GM23338 (cell line): ENCODE measurements at regions not wholly inside any gene's neighbourhood (a gene's known extent, or its start where the extent isn't known, plus 50 kb on each side); places are given as distances from the start of the nearest gene placed in this dataset.

Experiments used
- ATAC-seq: fragments of 200-7000 bp; cut with Tn5 transposase; 3 replicates; pipeline ENCODE4 v1.9.1; 2020
- DNase-seq: peaks from one replicate; pipeline ENCODE4 v3.0.0-alpha.2; 2015; ENCODE audit warnings: low spot score
- H2AFZ ChIP-seq: fragments of 200-600 bp; sonication (generic); 2 replicates; pipeline ENCODE4 v1.8.0; 2016; ENCODE audit warnings: antibody characterized with exemption, mild to moderate bottlenecking, moderate library complexity
- H3F3A ChIP-seq: fragments of 200-600 bp; sonication (generic); replicated peaks from 2 replicates; pipeline ENCODE4 v1.8.0; 2017; ENCODE audit warnings: antibody characterized with exemption, mixed run types, low read depth
- H3K27ac ChIP-seq: fragments of 200-600 bp; sonication (generic); 2 replicates; pipeline ENCODE4 v1.6.1; 2016; ENCODE audit warnings: low read depth
- H3K27me3 ChIP-seq: fragments of 200-600 bp; sonication (generic); 2 replicates; pipeline ENCODE4 v1.8.0; 2016; ENCODE audit warnings: mild to moderate bottlenecking, mixed run types, moderate library complexity; ENCODE audit not compliant: insufficient read depth
- H3K36me3 ChIP-seq: fragments of 200-600 bp; sonication (generic); 2 replicates; pipeline ENCODE4 v1.8.0; 2016; ENCODE audit warnings: mild to moderate bottlenecking; ENCODE audit not compliant: insufficient read depth
- H3K4me1 ChIP-seq: fragments of 200-600 bp; sonication (generic); 2 replicates; pipeline ENCODE4 v1.8.0; 2016; ENCODE audit warnings: mild to moderate bottlenecking, moderate library complexity; ENCODE audit not compliant: insufficient read depth
- H3K4me2 ChIP-seq: fragments of 200-600 bp; sonication (generic); 2 replicates; pipeline ENCODE4 v1.7.1; 2017; ENCODE audit warnings: mixed run types
- H3K4me3 ChIP-seq: fragments of 200-600 bp; sonication (generic); 2 replicates; pipeline ENCODE4 v1.6.1; 2016; ENCODE audit warnings: mixed run types
- H3K79me2 ChIP-seq: fragments of 200-600 bp; sonication (generic); replicated peaks from 2 replicates; pipeline ENCODE4 v1.8.0; 2017; ENCODE audit warnings: mild to moderate bottlenecking; ENCODE audit not compliant: insufficient read depth
- H3K9me2 ChIP-seq: fragments of 200-600 bp; sonication (generic); 2 replicates; pipeline ENCODE4 v1.8.0; 2017; ENCODE audit not compliant: insufficient read depth
- H4K20me1 ChIP-seq: fragments of 200-600 bp; sonication (generic); replicated peaks from 2 replicates; pipeline ENCODE4 v1.8.0; 2017; ENCODE audit warnings: mild to moderate bottlenecking; ENCODE audit not compliant: insufficient read depth
- H3K27ac Mint-ChIP-seq: 2 replicates; pipeline ENCODE4 v1.8.0; 2020; ENCODE audit warnings: inconsistent platforms, mild to moderate bottlenecking, moderate library complexity, mixed read lengths
- H3K27me3 Mint-ChIP-seq: 3 replicates; pipeline ENCODE4 v1.8.0; 2022; ENCODE audit warnings: low read depth, mild to moderate bottlenecking, moderate library complexity, mixed read lengths, inconsistent platforms; ENCODE audit not compliant: insufficient read depth, poor library complexity
- H3K36me3 Mint-ChIP-seq: 3 replicates; pipeline ENCODE4 v1.8.0; 2021; ENCODE audit warnings: low read depth, mild to moderate bottlenecking, inconsistent platforms, moderate library complexity, mixed read lengths
- H3K4me1 Mint-ChIP-seq: 3 replicates; pipeline ENCODE4 v1.8.0; 2020; ENCODE audit warnings: mild to moderate bottlenecking, inconsistent platforms, mixed read lengths
- H3K4me3 Mint-ChIP-seq: 3 replicates; pipeline ENCODE4 v1.8.0; 2021; ENCODE audit warnings: moderate library complexity, mild to moderate bottlenecking, inconsistent platforms, mixed read lengths
- H3K9me3 Mint-ChIP-seq: 3 replicates; pipeline ENCODE4 v1.8.0; 2020; ENCODE audit warnings: moderate library complexity, mild to moderate bottlenecking, inconsistent platforms, mixed read lengths
- CREB1 ChIP-seq: fragments of 250-450 bp; sonication (Bioruptor Pico); IDR thresholded peaks from 2 replicates; pipeline ENCODE4 v1.5.0; 2020; ENCODE audit warnings: low read depth, mild to moderate bottlenecking, moderate library complexity
- CTCF ChIP-seq, 2 experiments: fragments of 200-600 bp in 1 of 2; sonication (generic) in 1 of 2; conservative IDR thresholded peaks; 2 replicates each; pipeline versions ENCODE4 v1.5.1 to v1.6.1; 2016 to 2017; ENCODE audit warnings: antibody characterized with exemption in 2 of 2, low read depth in 2 of 2, mild to moderate bottlenecking in 2 of 2, moderate library complexity in 1 of 2
- EZH2 ChIP-seq: fragments of 200-600 bp; sonication (generic); IDR thresholded peaks from one replicate; pipeline ENCODE4 v1.8.0; 2017; ENCODE audit warnings: antibody characterized with exemption, mild to moderate bottlenecking, low read depth; ENCODE audit not compliant: unreplicated experiment
- EZH2phosphoT487 ChIP-seq: fragments of 200-600 bp; sonication (generic); IDR thresholded peaks from one replicate; pipeline ENCODE4 v1.8.1; 2018; ENCODE audit warnings: antibody characterized with exemption; ENCODE audit not compliant: unreplicated experiment
- JUNB ChIP-seq: IDR thresholded peaks from one replicate; pipeline ENCODE4 v1.6.1; 2016; ENCODE audit warnings: antibody characterized with exemption; ENCODE audit not compliant: unreplicated experiment
- NANOG ChIP-seq: IDR thresholded peaks from 2 replicates; pipeline ENCODE4 v1.6.1; 2016; ENCODE audit warnings: antibody characterized with exemption, borderline replicate concordance
- POLR2AphosphoS5 ChIP-seq: IDR thresholded peaks from 2 replicates; pipeline ENCODE4 v1.6.1; 2016; ENCODE audit warnings: antibody characterized with exemption, low read depth
- STAT1 ChIP-seq: IDR thresholded peaks from one replicate; pipeline ENCODE4 v1.6.1; 2016; ENCODE audit warnings: antibody characterized with exemption; ENCODE audit not compliant: unreplicated experiment
- ZNF114 ChIP-seq: fragments of 250-450 bp; sonication (Bioruptor Pico); IDR thresholded peaks from 2 replicates; pipeline ENCODE4 v1.5.0; 2020; ENCODE audit warnings: mild to moderate bottlenecking, moderate library complexity
- ZNF331 ChIP-seq: fragments of 250-450 bp; sonication (Bioruptor Pico); IDR thresholded peaks from 2 replicates; pipeline ENCODE4 v1.5.0; 2020; ENCODE audit warnings: low read depth, mild to moderate bottlenecking, moderate library complexity
- TF ChIP-seq, protein P1 (sequence below): fragments of 250-450 bp; sonication (Bioruptor Pico); IDR thresholded peaks from 2 replicates; pipeline ENCODE4 v1.5.0; 2020; ENCODE audit warnings: mild to moderate bottlenecking, moderate library complexity
- TF ChIP-seq, protein P2 (sequence below): IDR thresholded peaks from 2 replicates; pipeline ENCODE4 v1.6.1; 2016; ENCODE audit warnings: antibody characterized with exemption
- TF ChIP-seq, protein P3 (sequence below): IDR thresholded peaks from one replicate; pipeline ENCODE4 v1.6.1; 2018; ENCODE audit warnings: antibody characterized with exemption; ENCODE audit not compliant: unreplicated experiment

DNA sequence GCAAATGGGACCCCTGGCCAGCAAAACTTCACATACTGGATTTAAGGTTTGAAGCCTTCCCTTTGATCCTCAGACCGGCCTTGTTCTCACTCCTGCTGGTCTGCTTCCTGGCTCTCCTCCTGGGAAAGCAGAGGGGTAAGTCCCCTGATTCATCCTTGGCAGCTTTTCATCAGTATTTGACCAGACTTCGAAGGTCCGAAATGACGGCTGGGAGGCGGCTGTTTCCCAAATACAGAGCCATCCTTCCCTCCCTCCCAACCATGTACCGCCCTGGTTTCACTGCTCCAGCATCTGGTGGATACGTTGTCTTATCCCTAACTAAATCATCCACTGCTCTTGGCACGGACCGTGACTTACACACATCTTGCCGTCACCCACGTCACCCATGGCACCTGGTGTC is 265.5 kb downstream of the BCOR start:
- Histone ChIP-seq H4K20me1 (no peaks in the 10 kb centered on the region), H3K36me3 (no peaks in the 10 kb centered on the region), H3K27me3 (no peaks in the 10 kb centered on the region), H3K27ac (no peak overlapping the region), H3K4me3 (no peak overlapping the region), H3K4me2 (no peak overlapping the region), H2AFZ (no peak overlapping the region), H3F3A (no peaks in the 10 kb centered on the region), H3K4me1 (no peaks in the 10 kb centered on the region), H3K9me2 (no peaks in the 10 kb centered on the region), H3K79me2 (no peaks in the 10 kb centered on the region)
- Mint-ChIP-seq H3K27me3 (peaks cover 4% of the 10 kb centered on the region), H3K9me3 (no peaks in the 10 kb centered on the region), H3K36me3 (no peaks in the 10 kb centered on the region), H3K27ac (no peak overlapping the region), H3K4me1 (no peaks in the 10 kb centered on the region), H3K4me3 (no peak overlapping the region)
- no peak for TF ChIP-seq STAT1
- TF ChIP-seq ZNF331 (CRISPR knock-in tag) = no peak
- no peak for TF ChIP-seq JUNB
- TF ChIP-seq EZH2phosphoT487 = no peak
- no peak for TF ChIP-seq POLR2AphosphoS5
- TF ChIP-seq, protein P1, sequence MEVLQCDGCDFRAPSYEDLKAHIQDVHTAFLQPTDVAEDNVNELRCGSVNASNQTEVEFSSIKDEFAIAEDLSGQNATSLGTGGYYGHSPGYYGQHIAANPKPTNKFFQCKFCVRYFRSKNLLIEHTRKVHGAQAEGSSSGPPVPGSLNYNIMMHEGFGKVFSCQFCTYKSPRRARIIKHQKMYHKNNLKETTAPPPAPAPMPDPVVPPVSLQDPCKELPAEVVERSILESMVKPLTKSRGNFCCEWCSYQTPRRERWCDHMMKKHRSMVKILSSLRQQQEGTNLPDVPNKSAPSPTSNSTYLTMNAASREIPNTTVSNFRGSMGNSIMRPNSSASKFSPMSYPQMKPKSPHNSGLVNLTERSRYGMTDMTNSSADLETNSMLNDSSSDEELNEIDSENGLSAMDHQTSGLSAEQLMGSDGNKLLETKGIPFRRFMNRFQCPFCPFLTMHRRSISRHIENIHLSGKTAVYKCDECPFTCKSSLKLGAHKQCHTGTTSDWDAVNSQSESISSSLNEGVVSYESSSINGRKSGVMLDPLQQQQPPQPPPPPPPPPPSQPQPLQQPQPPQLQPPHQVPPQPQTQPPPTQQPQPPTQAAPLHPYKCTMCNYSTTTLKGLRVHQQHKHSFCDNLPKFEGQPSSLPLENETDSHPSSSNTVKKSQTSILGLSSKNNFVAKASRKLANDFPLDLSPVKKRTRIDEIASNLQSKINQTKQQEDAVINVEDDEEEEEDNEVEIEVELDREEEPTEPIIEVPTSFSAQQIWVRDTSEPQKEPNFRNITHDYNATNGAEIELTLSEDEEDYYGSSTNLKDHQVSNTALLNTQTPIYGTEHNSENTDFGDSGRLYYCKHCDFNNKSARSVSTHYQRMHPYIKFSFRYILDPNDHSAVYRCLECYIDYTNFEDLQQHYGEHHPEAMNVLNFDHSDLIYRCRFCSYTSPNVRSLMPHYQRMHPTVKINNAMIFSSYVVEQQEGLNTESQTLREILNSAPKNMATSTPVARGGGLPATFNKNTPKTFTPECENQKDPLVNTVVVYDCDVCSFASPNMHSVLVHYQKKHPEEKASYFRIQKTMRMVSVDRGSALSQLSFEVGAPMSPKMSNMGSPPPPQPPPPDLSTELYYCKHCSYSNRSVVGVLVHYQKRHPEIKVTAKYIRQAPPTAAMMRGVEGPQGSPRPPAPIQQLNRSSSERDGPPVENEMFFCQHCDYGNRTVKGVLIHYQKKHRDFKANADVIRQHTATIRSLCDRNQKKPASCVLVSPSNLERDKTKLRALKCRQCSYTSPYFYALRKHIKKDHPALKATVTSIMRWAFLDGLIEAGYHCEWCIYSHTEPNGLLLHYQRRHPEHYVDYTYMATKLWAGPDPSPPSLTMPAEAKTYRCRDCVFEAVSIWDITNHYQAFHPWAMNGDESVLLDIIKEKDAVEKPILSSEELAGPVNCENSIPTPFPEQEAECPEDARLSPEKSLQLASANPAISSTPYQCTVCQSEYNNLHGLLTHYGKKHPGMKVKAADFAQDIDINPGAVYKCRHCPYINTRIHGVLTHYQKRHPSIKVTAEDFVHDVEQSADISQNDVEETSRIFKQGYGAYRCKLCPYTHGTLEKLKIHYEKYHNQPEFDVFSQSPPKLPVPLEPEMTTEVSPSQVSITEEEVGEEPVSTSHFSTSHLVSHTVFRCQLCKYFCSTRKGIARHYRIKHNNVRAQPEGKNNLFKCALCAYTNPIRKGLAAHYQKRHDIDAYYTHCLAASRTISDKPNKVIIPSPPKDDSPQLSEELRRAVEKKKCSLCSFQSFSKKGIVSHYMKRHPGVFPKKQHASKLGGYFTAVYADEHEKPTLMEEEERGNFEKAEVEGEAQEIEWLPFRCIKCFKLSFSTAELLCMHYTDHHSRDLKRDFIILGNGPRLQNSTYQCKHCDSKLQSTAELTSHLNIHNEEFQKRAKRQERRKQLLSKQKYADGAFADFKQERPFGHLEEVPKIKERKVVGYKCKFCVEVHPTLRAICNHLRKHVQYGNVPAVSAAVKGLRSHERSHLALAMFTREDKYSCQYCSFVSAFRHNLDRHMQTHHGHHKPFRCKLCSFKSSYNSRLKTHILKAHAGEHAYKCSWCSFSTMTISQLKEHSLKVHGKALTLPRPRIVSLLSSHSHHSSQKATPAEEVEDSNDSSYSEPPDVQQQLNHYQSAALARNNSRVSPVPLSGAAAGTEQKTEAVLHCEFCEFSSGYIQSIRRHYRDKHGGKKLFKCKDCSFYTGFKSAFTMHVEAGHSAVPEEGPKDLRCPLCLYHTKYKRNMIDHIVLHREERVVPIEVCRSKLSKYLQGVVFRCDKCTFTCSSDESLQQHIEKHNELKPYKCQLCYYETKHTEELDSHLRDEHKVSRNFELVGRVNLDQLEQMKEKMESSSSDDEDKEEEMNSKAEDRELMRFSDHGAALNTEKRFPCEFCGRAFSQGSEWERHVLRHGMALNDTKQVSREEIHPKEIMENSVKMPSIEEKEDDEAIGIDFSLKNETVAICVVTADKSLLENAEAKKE (CRISPR knock-in tag) = no peak
- TF ChIP-seq CTCF (conservative IDR thresholded peaks at IDR 0.05; ENCODE audit: low read depth in 2 of 2) = no peak
- TF ChIP-seq CREB1 (CRISPR knock-in tag) = no peak
- TF ChIP-seq, protein P2, sequence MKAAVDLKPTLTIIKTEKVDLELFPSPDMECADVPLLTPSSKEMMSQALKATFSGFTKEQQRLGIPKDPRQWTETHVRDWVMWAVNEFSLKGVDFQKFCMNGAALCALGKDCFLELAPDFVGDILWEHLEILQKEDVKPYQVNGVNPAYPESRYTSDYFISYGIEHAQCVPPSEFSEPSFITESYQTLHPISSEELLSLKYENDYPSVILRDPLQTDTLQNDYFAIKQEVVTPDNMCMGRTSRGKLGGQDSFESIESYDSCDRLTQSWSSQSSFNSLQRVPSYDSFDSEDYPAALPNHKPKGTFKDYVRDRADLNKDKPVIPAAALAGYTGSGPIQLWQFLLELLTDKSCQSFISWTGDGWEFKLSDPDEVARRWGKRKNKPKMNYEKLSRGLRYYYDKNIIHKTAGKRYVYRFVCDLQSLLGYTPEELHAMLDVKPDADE = no peak
- TF ChIP-seq ZNF114 = no peak
- TF ChIP-seq, protein P3, sequence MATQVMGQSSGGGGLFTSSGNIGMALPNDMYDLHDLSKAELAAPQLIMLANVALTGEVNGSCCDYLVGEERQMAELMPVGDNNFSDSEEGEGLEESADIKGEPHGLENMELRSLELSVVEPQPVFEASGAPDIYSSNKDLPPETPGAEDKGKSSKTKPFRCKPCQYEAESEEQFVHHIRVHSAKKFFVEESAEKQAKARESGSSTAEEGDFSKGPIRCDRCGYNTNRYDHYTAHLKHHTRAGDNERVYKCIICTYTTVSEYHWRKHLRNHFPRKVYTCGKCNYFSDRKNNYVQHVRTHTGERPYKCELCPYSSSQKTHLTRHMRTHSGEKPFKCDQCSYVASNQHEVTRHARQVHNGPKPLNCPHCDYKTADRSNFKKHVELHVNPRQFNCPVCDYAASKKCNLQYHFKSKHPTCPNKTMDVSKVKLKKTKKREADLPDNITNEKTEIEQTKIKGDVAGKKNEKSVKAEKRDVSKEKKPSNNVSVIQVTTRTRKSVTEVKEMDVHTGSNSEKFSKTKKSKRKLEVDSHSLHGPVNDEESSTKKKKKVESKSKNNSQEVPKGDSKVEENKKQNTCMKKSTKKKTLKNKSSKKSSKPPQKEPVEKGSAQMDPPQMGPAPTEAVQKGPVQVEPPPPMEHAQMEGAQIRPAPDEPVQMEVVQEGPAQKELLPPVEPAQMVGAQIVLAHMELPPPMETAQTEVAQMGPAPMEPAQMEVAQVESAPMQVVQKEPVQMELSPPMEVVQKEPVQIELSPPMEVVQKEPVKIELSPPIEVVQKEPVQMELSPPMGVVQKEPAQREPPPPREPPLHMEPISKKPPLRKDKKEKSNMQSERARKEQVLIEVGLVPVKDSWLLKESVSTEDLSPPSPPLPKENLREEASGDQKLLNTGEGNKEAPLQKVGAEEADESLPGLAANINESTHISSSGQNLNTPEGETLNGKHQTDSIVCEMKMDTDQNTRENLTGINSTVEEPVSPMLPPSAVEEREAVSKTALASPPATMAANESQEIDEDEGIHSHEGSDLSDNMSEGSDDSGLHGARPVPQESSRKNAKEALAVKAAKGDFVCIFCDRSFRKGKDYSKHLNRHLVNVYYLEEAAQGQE = no peak
- no peak for TF ChIP-seq EZH2
- TF ChIP-seq NANOG = no peak
- DNase-seq = no peak
- no peak for ATAC-seq
